ENCODE measurements at regions not wholly inside any gene's neighbourhood (a gene's known extent, or its start where the extent isn't known, plus 50 kb on each side); places are given as distances from the start of the nearest gene placed in this dataset.

- peak; percentile 89; the same call in 1 of the 2 replicates for TF ChIP-seq ZNF644 (CRISPR knock-in tag; IDR thresholded peaks at IDR 0.05; ENCODE audit: low read depth)
- TF ChIP-seq SRF (IDR thresholded peaks at IDR 0.05; ENCODE audit: low read depth, low read length): no peak
- TF ChIP-seq PHF21A (CRISPR knock-in tag; IDR thresholded peaks at IDR 0.05): peak; percentile 39; the same call in 1 of the 2 replicates
- peak; percentile 51; the same call in 1 of the 2 replicates for TF ChIP-seq ZNF292 (CRISPR knock-in tag; IDR thresholded peaks at IDR 0.05; ENCODE audit: borderline replicate concordance, low read depth)
- peak; percentile 22 for TF ChIP-seq ZEB1 (IDR thresholded peaks at IDR 0.05; ENCODE audit: insufficient replicate concordance, low read depth)
- no peak for TF ChIP-seq ATF6 (CRISPR knock-in tag; conservative IDR thresholded peaks at IDR 0.05)
- 0 out of 2 replicates have a peak, but pooled peaks have one; percentile 27 for TF ChIP-seq RAD21 (CRISPR knock-in tag; IDR thresholded peaks at IDR 0.05)
- 0 out of 2 replicates have a peak, but pooled peaks have one; percentile 21 for TF ChIP-seq TBX2 (CRISPR knock-in tag; IDR thresholded peaks at IDR 0.05; ENCODE audit: borderline replicate concordance)
- peak in 1 of 2 experiments; percentile 22; a peak in 1 of 4 replicates for TF ChIP-seq EP300 (IDR thresholded peaks at IDR 0.05; ENCODE audit: low read depth in 2 of 2, low read length in 2 of 2)
- no peak for TF ChIP-seq EP300 (CRISPR knock-in tag; IDR thresholded peaks at IDR 0.05; ENCODE audit: borderline replicate concordance)
- TF ChIP-seq ZBTB21 (CRISPR knock-in tag; IDR thresholded peaks at IDR 0.05): peak; percentile 32; the same call in 1 of the 2 replicates
- 0 out of 2 replicates have a peak, but pooled peaks have one; percentile 17 for TF ChIP-seq HNF1A (IDR thresholded peaks at IDR 0.05; ENCODE audit: low read depth)
- no peak for TF ChIP-seq HNF1A (CRISPR knock-in tag; IDR thresholded peaks at IDR 0.05; ENCODE audit: borderline replicate concordance)
- TF ChIP-seq XRCC5 (optimal IDR thresholded peaks at IDR 0.05; ENCODE audit: low read length): peak; percentile 59
- peak; percentile 43; the same call in 1 of the 2 replicates for TF ChIP-seq GATAD2A (CRISPR knock-in tag; IDR thresholded peaks at IDR 0.05)
- 0 out of 2 replicates have a peak, but pooled peaks have one; percentile 30 for TF ChIP-seq PITX1 (CRISPR knock-in tag; IDR thresholded peaks at IDR 0.05)
- 0 out of 2 replicates have a peak, but pooled peaks have one; percentile 65 for TF ChIP-seq CBX5 (CRISPR knock-in tag; IDR thresholded peaks at IDR 0.05; ENCODE audit: borderline replicate concordance)
- TF ChIP-seq, protein P1, sequence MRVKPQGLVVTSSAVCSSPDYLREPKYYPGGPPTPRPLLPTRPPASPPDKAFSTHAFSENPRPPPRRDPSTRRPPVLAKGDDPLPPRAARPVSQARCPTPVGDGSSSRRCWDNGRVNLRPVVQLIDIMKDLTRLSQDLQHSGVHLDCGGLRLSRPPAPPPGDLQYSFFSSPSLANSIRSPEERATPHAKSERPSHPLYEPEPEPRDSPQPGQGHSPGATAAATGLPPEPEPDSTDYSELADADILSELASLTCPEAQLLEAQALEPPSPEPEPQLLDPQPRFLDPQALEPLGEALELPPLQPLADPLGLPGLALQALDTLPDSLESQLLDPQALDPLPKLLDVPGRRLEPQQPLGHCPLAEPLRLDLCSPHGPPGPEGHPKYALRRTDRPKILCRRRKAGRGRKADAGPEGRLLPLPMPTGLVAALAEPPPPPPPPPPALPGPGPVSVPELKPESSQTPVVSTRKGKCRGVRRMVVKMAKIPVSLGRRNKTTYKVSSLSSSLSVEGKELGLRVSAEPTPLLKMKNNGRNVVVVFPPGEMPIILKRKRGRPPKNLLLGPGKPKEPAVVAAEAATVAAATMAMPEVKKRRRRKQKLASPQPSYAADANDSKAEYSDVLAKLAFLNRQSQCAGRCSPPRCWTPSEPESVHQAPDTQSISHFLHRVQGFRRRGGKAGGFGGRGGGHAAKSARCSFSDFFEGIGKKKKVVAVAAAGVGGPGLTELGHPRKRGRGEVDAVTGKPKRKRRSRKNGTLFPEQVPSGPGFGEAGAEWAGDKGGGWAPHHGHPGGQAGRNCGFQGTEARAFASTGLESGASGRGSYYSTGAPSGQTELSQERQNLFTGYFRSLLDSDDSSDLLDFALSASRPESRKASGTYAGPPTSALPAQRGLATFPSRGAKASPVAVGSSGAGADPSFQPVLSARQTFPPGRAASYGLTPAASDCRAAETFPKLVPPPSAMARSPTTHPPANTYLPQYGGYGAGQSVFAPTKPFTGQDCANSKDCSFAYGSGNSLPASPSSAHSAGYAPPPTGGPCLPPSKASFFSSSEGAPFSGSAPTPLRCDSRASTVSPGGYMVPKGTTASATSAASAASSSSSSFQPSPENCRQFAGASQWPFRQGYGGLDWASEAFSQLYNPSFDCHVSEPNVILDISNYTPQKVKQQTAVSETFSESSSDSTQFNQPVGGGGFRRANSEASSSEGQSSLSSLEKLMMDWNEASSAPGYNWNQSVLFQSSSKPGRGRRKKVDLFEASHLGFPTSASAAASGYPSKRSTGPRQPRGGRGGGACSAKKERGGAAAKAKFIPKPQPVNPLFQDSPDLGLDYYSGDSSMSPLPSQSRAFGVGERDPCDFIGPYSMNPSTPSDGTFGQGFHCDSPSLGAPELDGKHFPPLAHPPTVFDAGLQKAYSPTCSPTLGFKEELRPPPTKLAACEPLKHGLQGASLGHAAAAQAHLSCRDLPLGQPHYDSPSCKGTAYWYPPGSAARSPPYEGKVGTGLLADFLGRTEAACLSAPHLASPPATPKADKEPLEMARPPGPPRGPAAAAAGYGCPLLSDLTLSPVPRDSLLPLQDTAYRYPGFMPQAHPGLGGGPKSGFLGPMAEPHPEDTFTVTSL (CRISPR knock-in tag; IDR thresholded peaks at IDR 0.05; ENCODE audit: borderline replicate concordance): 0 out of 2 replicates have a peak, but pooled peaks have one; percentile 38
- no peak for TF ChIP-seq AGO2 (optimal IDR thresholded peaks at IDR 0.05; ENCODE audit: low read depth, low read length)
These were observed 126.0 kb upstream of the ATF7IP start (continued) for GRCh38 chr12:14239350-14239934.

Data from HepG2 (cell line).